GM10266 (cell line): ENCODE measurements at regions not wholly inside any gene's neighbourhood (a gene's known extent, or its start where the extent isn't known, plus 50 kb on each side); places are given as distances from the start of the nearest gene placed in this dataset.

Experiments used
- DNase-seq: peaks from one replicate; pipeline ENCODE4 v3.0.0; 2012; ENCODE audit errors: extremely low spot score
- TF ChIP-seq, protein P1 (sequence below): IDR thresholded peaks from 2 replicates; pipeline ENCODE4 v1.5.1; 2012; ENCODE audit warnings: mild to moderate bottlenecking, low read depth; ENCODE audit not compliant: control insufficient read depth, insufficient read depth; ENCODE audit errors: missing control alignments

DNA sequence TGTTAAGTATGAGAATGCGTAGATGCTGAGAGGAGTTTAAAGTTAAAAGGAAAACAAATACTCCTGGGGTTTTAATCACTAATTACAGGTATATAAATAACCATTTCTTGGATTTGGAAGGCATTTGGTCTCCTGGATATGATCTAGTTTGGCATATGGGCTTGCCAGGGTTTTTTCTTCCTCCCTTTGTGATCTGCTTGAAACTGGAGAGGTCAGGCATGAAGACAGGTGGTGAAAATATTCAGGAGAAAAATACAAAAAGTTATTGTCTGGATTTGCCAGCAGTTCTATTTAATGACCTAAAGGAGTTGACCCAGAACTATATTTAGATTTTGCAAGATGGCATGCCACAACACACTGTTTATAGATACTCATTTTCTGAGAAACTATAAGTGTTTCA lies 136.3 kb downstream of the DIPK2A start:
- TF ChIP-seq, protein P1, sequence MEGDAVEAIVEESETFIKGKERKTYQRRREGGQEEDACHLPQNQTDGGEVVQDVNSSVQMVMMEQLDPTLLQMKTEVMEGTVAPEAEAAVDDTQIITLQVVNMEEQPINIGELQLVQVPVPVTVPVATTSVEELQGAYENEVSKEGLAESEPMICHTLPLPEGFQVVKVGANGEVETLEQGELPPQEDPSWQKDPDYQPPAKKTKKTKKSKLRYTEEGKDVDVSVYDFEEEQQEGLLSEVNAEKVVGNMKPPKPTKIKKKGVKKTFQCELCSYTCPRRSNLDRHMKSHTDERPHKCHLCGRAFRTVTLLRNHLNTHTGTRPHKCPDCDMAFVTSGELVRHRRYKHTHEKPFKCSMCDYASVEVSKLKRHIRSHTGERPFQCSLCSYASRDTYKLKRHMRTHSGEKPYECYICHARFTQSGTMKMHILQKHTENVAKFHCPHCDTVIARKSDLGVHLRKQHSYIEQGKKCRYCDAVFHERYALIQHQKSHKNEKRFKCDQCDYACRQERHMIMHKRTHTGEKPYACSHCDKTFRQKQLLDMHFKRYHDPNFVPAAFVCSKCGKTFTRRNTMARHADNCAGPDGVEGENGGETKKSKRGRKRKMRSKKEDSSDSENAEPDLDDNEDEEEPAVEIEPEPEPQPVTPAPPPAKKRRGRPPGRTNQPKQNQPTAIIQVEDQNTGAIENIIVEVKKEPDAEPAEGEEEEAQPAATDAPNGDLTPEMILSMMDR, result no peak
- no peak for DNase-seq

DNA sequence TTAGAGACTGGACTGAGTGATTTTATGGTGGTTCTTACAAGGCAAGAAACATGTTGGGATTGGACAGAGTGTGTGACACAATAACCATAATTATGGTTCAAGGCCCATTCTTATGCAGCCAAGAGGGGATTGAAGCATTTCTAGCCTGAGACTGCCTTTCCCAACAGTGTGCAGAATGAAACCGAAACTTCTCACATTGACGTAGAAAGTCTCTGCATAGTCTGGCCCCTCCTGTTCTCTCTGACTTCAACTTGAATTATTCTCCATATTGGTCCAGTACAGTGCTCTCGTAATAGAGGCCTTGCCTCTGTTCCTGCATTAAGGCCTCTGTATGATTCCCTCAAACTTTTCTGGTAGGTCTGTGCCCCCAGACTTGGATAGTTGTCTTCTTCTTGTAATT lies 138.3 kb downstream of the DIPK2A start:
- TF ChIP-seq, protein P1, result no peak
- peak; percentile 13 for DNase-seq

DNA sequence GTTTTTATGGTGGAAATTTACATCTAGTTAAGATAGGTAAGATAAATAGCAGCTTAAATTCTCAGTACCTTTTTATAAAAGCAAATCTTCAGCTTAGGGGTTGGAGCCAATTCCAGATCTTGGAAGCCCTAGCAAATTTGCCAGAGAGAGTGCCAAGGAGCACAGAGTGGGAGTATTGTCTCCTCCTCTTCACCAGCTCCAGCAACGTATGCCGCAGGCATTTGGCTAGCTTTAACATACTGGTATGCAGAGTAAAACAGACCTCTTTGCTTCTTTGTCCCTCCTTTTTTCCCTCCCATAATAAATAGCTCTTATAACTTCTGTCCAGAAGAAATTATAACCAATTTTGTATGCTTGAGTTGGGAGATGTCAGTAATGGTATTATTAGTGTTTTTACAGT lies 140.4 kb downstream of the DIPK2A start:
- TF ChIP-seq, protein P1, result no peak
- no peak for DNase-seq

DNA sequence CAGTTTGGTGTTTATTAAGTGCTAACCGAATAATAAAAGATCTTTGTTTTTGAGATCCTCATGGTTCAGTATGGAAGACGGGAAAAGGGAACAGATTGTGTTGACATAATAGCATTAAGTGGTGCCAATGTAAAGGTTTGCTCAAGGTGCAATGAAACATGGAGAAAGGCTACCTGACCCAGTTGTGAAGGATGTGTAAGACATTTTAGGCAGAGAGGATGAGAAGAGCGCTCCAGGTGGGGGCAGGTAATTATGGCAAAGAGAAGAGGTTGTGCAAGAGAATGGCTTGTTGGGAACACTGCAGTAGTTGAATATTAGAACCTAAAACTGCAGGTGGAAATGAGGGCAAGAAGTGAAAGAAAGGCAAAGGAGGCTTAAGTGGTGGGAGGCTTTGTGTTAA lies 140.8 kb downstream of the DIPK2A start:
- TF ChIP-seq, protein P1, result no peak

DNA sequence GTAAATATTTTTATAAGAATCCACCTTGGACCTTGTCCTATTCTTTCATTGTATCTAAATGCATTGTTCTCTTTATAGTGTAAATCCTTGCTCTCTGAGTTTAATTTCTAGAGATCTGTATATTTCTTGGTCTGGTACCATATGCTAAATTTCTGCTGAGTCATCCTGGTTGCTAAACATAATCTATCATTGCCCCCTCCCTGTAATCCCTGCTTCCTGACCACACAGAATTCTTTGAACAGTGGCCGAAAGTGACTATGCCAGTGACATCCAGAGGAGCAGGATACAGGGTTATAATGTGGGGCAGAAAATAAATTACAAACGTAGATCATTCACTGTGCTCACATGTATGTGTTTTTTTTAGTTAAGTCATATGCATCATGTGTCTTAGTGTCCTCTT lies 143.1 kb downstream of the DIPK2A start:
- TF ChIP-seq, protein P1, result no peak
- DNase-seq, result no peak

More for the DNA sequence above, 140.8 kb downstream of the DIPK2A start:
- no peak for DNase-seq

DNA sequence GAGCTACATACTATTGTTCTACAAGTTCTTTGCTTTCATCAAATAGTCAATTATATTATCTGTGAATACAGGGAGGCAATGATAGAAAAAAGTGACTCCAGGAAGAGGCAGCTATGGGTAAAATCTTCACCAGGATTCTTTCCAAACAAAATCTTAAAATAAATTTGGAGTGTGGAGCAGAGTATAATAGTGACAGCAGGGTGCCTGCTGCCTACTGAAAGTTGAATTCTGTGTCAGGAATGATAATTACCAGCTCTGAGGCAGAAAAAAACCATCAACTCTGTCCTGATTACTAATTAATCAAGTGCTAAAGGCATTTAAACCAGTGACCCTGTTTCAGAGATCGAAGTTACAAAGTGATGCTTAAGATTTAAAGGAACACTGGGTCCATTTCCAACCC lies 148.0 kb downstream of the DIPK2A start:
- DNase-seq, result no peak
- TF ChIP-seq, protein P1, result no peak

DNA sequence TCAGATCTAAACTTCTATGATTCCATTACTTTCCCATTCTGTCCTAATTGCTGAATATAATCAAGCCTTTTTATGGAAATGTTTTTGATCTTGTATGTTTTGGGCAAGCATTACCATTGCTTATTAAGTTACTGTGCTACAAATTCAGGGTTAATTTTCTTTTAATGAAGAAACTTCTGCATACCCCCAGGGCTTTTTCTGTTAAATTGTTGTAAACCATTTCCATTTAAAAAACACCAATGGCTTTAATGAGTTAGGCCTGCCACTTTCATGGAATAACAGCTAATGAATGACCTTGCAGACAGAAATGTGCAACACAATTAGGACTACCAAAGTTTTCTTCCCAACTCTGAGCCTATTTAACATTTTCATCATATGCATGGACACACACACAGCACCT lies 150.0 kb downstream of the DIPK2A start:
- no peak for DNase-seq
- TF ChIP-seq, protein P1, result no peak
